HG03175 (cell line): ENCODE measurements at regions not wholly inside any gene's neighbourhood (a gene's known extent, or its start where the extent isn't known, plus 50 kb on each side); places are given as distances from the start of the nearest gene placed in this dataset.
A peak's percentile ranks its signal among the peaks of the same experiment; 100 is the strongest.

Experiments used
- ATAC-seq: cut with Tn5 transposase; IDR thresholded peaks from one replicate; pipeline ENCODE4 v1.9.1; 2021; ENCODE audit warnings: mild to moderate bottlenecking, moderate library complexity; ENCODE audit not compliant: unreplicated experiment

DNA sequence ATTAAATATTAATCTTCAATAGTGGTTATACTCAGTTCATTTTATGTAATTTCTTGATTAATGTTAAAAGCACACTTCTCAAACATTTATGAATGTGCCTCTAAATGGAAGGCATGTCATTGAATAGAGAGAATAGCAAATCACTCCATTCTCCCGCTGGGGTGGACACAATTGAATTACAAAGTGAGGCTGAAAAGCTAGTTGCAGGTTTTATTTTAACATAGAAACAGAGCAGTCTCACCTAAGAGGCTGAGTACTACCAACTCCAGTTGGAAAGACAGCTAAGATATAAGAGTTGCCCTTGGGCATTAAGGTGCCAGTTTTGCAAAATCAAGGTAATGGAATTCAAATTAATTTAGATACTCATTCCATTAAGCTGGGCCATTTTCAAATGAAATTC lies 147.2 kb downstream of the PCSK1 start:
- no peak for ATAC-seq

DNA sequence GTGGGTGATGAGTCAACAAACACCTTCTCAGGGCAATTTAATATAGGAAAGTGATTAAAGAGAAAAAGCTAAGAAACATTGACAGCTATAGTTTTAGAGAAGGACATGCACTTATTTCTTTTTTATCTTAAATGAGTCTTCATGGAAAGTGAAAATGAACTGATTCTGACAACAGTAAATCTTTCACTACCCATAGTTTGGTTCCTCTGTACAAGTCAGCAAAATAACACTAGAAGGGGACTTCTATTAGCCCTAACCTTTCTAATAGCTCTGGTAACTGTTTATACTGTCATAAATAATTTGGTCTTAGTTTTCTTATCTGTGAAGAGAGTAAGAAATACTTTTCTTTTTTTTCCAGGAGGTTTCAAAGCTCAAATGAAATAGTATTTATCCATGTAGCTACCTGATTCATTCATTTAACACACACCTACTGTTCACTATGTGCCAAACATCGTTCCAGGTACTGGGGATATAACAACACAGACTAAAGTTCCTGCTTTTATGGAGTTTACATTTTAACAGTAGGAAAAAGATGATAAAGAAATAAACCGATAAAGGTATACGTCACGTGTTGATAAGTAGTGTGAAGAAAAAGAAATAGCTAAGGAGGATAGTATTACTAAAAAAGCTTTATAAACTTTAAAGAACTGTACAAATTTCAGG lies 148.2 kb downstream of the PCSK1 start:
- ATAC-seq = no peak

- ATAC-seq = no peak
Observed at GRCh38 chr5:96283589-96283988, 149.5 kb downstream of the PCSK1 start.

DNA sequence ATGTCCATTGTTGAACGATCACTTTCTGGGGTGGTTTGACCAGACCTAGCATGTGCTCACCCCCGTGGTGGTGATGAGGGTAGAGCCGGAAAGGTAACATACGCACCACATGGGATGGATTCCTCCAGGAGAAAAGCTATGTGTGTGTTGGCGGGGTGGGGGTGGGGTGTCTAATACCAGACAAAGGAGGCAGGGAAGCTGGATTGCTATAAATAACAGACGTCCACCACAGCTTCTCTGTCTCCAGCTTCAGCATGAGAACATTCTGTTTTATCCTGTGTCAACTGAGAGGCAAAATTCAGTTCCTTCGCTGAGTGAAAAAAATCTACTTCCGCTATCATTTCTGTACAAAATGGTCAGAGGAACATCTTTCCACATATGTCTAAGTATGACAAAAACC lies 151.0 kb downstream of the PCSK1 start:
- no peak for ATAC-seq

DNA sequence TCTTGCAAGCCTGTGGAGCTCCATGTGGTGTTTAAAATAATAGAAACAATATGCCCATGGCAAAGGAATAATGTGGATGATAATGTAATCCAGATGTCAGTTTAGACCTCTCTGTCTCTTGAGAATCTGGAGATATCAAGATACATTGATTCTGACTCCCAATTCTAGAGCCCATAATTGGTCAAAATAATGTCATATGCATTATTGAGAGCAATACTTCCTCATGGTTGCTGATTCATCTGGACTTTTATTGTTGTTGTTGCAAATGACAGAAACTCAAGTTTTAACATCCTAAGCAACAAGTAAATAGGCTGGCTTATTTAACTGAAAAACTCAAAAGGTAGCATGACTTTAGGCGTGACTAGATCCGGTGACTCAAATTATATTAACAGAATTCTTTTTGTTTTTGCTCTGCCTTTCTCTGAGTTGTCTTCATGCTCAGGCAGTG lies 152.1 kb downstream of the PCSK1 start:
- no peak for ATAC-seq

GRCh38 chr5:96279801-96280542 lies 153.1 kb downstream of the PCSK1 start:
- peak; percentile 73 for ATAC-seq

GRCh38 chr5:96278981-96279380 lies 154.1 kb downstream of the PCSK1 start:
- no peak for ATAC-seq

DNA sequence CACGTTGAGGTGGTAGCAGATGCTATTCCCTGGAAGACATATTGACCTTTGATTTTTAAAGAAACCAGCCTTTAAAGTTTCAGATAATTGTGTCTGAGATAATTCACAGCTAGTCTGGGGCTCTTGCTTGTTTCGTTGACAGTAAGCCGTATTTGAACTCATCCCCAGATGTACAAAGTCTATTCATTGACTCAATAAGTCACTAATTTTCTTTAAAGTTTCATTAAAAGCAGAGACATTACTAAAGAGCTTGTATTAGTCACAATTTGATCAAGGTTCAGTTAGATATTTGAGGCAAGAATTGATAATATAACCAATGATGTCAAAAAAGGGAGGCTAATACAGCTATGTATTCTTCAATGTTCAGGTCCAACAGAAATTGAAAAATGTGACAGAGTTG lies 158.0 kb downstream of the PCSK1 start:
- ATAC-seq = no peak

GRCh38 chr5:96265487-96265886 lies 167.6 kb downstream of the PCSK1 start:
- ATAC-seq = no peak

DNA sequence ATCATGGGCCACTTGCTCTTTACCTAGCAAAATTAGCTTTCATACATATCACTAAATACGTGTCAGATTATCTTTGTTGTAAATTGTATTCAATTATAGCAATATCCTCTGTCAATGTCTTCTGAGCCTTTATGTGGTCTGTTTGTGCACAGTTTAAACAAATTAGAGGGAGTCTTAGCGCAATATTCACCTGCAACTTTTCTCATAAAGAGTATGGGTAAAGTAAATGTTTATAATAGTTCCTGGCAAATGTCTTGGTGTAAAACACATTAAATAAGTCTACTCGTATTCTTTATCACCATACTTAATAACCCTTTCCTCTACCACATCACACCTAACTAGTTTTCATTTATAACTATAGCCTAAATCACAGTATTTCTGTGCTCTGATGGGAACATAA lies 169.0 kb downstream of the PCSK1 start:
- ATAC-seq = no peak

DNA sequence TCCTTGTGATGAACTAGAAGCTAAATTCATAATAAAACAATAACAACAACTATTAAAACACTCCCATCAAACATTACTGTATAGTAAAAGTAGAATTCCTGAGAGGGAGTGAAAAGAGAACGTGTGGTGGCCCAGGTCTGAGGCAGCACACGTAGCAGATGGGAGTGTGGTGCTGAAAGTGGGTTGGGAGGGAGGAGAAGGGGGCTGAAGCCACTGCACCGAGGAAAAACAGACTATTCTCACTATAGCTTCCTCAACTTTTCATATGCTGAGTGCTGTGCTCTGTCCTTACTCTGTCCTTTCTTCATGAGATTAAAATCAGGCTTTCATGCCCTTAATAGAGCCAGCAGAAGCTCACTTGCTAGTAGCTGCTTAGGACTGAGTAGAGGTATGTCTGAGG lies 170.9 kb downstream of the PCSK1 start:
- no peak for ATAC-seq

GRCh38 chr5:96260009-96260408 lies 173.0 kb downstream of the PCSK1 start:
- ATAC-seq = no peak

GRCh38 chr5:96259151-96259772 lies 173.8 kb downstream of the PCSK1 start:
- peak; percentile 59 for ATAC-seq

DNA sequence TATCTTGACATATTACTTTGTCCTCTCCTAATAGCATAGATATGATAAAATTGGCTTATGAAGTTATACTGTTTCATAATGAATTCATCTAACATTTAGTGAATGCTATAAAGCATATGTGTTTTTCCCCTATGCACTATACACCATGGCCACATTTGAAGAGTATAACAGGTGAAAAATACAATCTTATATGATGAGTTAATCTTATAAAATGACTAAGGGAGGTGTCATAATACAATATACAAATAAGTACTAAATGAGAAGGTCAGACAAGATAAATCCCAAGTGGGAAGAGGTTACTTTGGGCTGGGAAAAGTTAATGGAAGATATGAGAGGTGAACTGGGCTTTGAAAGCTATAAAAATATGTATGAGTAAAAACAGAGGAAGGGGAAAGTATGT lies 174.4 kb downstream of the PCSK1 start:
- ATAC-seq = no peak

GRCh38 chr5:96257904-96258303 lies 175.1 kb downstream of the PCSK1 start:
- ATAC-seq = no peak

GRCh38 chr5:96256795-96257470 lies 176.1 kb downstream of the PCSK1 start:
- ATAC-seq = no peak

DNA sequence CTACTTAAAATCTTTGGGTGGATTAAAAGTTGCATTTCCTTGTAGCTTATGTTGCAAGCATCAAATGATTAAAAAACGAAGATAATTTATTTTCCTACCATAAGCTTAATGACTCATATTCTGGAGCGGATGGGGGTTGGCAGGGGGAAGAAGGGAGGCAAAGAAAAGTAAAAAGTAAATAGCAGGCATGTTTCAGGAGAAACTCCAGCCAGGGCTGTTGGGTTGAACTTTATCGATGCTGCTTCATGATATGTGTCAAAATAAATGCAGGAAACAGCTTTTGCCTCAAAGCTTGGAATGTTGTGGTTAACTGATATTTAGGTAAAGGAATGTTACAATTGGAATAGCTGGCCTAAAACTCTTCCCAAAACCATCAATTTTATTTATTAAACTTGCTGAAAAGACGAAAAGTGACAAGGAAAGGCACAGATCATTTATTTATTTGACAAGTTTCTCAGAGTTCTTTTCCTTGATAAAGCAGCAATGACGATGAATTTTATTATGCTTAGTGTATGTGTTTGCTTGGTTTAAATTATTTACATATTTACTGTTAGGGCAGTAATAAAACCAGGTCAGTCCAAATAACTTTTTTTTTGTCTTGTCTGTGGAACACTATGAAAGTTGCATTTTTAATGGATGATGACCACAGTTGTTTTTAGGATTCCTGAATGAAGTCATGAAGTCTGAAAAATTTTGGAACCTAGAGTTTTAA lies 177.9 kb downstream of the PCSK1 start:
- ATAC-seq = no peak

DNA sequence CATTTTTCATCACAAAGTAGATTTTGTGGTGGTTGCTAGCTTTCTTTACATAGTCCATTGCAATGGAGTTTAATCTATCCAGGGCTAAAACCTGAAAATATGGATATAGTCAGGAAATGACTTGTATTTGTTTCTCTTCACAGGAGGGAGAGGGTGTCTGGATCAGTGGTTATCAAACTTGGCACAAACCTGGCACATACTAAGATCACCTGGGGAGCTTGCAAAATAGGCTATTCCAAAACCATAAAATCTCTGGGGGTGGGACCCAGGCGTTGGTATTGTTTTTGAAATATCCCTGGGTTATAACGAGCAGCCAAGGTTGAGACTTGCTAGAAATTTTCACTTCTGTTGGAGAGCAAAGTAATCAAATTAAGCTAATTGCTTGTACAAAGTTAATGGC lies 179.9 kb downstream of the PCSK1 start:
- no peak for ATAC-seq

- no peak for ATAC-seq
Observed at GRCh38 chr5:96252596-96252995, 180.5 kb downstream of the PCSK1 start.

GRCh38 chr5:96250782-96251181 lies 182.3 kb downstream of the PCSK1 start:
- ATAC-seq = no peak

- no peak for ATAC-seq
Observed at GRCh38 chr5:96248131-96248530, 184.9 kb downstream of the PCSK1 start.
